ENCODE measurements at regions not wholly inside any gene's neighbourhood (a gene's known extent, or its start where the extent isn't known, plus 50 kb on each side); places are given as distances from the start of the nearest gene placed in this dataset.

DNA sequence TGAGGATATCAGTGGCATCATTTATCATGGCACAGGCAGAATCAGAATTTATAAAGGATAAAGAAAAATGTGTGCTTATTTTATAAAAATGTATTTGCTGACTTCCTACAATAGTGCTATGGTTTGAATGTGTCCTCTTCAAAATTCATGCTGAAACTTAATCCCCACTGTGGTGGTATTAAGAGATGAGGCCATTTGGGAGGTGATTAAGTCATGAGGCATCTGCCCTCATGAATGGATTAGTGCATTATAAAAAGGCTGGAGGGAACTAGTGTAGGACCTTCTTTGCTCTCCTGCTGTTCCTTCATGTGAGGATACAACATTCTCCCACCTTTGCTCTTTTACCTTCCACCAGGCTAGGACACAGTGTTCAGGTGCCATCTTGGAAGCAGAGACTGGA, 212.8 kb downstream of the RFC3 start:
- H3K27me3 Mint-ChIP-seq, result peaks cover 4% of the 10 kb centered on the region
- H3K4me3 ChIP-seq (ENCODE audit: control extremely low read depth in 1 of 5, extremely low read depth in 1 of 5, insufficient read depth in 1 of 5, low read depth in 2 of 5, low read length in 4 of 5), result no peak overlapping the region
- H3K9me3 Mint-ChIP-seq (ENCODE audit: insufficient read depth), result peaks cover 6% of the 10 kb centered on the region
- ATAC-seq (ENCODE audit: low read depth) (no peak), DNase-seq (no peak)
- H3K27ac Mint-ChIP-seq, result no peak overlapping the region
- no peak overlapping the region for H2AFZ ChIP-seq (ENCODE audit: insufficient read depth, low read depth, low read length, poor library complexity, severe bottlenecking)
- H3K27ac ChIP-seq (ENCODE audit: low read length in 2 of 2), result no peak overlapping the region
- H3K9ac ChIP-seq (ENCODE audit: low read length), result no peak overlapping the region
- H3K4me1 ChIP-seq (ENCODE audit: control insufficient read depth in 2 of 2, insufficient read depth in 2 of 2, low read length in 2 of 2), result no peaks in the 10 kb centered on the region
- ChIA-PET CTCF (no interaction called here), POLR2A (no interaction called here)
- peaks cover 0 to 2% (median 2%) of the 10 kb centered on the region in 3 donors for H3K9me3 ChIP-seq (ENCODE audit: control extremely low read depth in 1 of 3, control insufficient read depth in 2 of 3, insufficient read depth in 1 of 3, low read length in 2 of 3)
- H3K79me2 ChIP-seq (ENCODE audit: control insufficient read depth, insufficient read depth, low read length), result no peaks in the 10 kb centered on the region
- H4K20me1 ChIP-seq (ENCODE audit: control insufficient read depth, insufficient read depth, low read length, poor library complexity, severe bottlenecking), result no peaks in the 10 kb centered on the region
- no peaks in the 10 kb centered on the region for H3K4me1 Mint-ChIP-seq
- TF ChIP-seq EZH2 (IDR thresholded peaks at IDR 0.05; ENCODE audit: borderline replicate concordance, insufficient read depth, low read depth, low read length, poor library complexity, severe bottlenecking), result no peak
- TF ChIP-seq, protein P1, sequence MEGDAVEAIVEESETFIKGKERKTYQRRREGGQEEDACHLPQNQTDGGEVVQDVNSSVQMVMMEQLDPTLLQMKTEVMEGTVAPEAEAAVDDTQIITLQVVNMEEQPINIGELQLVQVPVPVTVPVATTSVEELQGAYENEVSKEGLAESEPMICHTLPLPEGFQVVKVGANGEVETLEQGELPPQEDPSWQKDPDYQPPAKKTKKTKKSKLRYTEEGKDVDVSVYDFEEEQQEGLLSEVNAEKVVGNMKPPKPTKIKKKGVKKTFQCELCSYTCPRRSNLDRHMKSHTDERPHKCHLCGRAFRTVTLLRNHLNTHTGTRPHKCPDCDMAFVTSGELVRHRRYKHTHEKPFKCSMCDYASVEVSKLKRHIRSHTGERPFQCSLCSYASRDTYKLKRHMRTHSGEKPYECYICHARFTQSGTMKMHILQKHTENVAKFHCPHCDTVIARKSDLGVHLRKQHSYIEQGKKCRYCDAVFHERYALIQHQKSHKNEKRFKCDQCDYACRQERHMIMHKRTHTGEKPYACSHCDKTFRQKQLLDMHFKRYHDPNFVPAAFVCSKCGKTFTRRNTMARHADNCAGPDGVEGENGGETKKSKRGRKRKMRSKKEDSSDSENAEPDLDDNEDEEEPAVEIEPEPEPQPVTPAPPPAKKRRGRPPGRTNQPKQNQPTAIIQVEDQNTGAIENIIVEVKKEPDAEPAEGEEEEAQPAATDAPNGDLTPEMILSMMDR (IDR thresholded peaks at IDR 0.05), result no peak
- no peak overlapping the region for H3K4me3 Mint-ChIP-seq
- intact Hi-C loops (cut with micrococcal nuclease), result no loop called here
- H3K27me3 ChIP-seq (replicated peaks in 1 of 4; ENCODE audit: control extremely low read depth in 1 of 4, control insufficient read depth in 3 of 4, insufficient read depth in 4 of 4, low read length in 3 of 4), result peaks cover 0 to 3% (median 0%) of the 10 kb centered on the region in 4 experiments
- H3K36me3 ChIP-seq (replicated peaks in 1 of 2; ENCODE audit: control extremely low read depth in 1 of 2, control insufficient read depth in 1 of 2, extremely low read depth in 1 of 2, insufficient read depth in 2 of 2, low read length in 1 of 2), result no peaks in the 10 kb centered on the region
- H3K4me2 ChIP-seq (replicated peaks; ENCODE audit: low read depth, low read length, poor library complexity, severe bottlenecking), result no peak overlapping the region

DNA sequence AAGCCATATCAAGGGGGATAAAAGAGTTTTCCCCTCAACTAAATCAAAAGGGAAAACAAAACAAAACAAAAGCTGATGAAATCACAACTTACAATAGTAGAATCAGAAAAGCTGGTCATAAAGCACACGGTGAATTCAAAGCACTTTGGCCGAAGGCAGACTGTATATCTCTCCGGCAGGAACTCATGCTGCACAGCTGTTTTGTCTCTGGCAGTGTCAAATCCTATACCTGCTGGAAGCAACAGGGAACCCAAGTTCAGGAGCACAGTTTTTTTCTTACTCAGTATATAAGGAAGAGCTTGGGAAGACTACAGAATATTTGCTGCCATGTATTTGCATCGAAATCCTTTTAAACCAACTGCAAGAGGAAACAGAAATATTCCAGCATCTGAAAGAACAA, 213.7 kb downstream of the RFC3 start:
- POLR2A ChIA-PET, result no interaction called here
- no peak overlapping the region for H3K27ac Mint-ChIP-seq

More for the DNA sequence above, 213.7 kb downstream of the RFC3 start:
- Histone ChIP-seq H3K9me3 (ENCODE audit: control extremely low read depth in 1 of 3, control insufficient read depth in 2 of 3, insufficient read depth in 1 of 3, low read length in 2 of 3) (peaks cover 0 to 2% (median 2%) of the 10 kb centered on the region in 3 donors), H3K79me2 (ENCODE audit: control insufficient read depth, insufficient read depth, low read length) (no peaks in the 10 kb centered on the region), H3K36me3 (replicated peaks in 1 of 2; ENCODE audit: control extremely low read depth in 1 of 2, control insufficient read depth in 1 of 2, extremely low read depth in 1 of 2, insufficient read depth in 2 of 2, low read length in 1 of 2) (no peaks in the 10 kb centered on the region), H3K4me1 (ENCODE audit: control insufficient read depth in 2 of 2, insufficient read depth in 2 of 2, low read length in 2 of 2) (no peaks in the 10 kb centered on the region), H3K9ac (ENCODE audit: low read length) (no peak overlapping the region), H3K4me3 (ENCODE audit: control extremely low read depth in 1 of 5, extremely low read depth in 1 of 5, insufficient read depth in 1 of 5, low read depth in 2 of 5, low read length in 4 of 5) (no peak overlapping the region), H3K27me3 (replicated peaks in 1 of 4; ENCODE audit: control extremely low read depth in 1 of 4, control insufficient read depth in 3 of 4, insufficient read depth in 4 of 4, low read length in 3 of 4) (peaks cover 0 to 3% (median 0%) of the 10 kb centered on the region in 4 experiments), H3K4me2 (replicated peaks; ENCODE audit: low read depth, low read length, poor library complexity, severe bottlenecking) (no peak overlapping the region), H4K20me1 (ENCODE audit: control insufficient read depth, insufficient read depth, low read length, poor library complexity, severe bottlenecking) (no peaks in the 10 kb centered on the region), H2AFZ (ENCODE audit: insufficient read depth, low read depth, low read length, poor library complexity, severe bottlenecking) (no peak overlapping the region), H3K27ac (ENCODE audit: low read length in 2 of 2) (no peak overlapping the region)
- Mint-ChIP-seq H3K9me3 (ENCODE audit: insufficient read depth) (peaks cover 6% of the 10 kb centered on the region), H3K4me1 (no peaks in the 10 kb centered on the region), H3K4me3 (no peak overlapping the region), H3K27me3 (peaks cover 4% of the 10 kb centered on the region)
- CTCF ChIA-PET, result no interaction called here
- DNase-seq (no peak), ATAC-seq (ENCODE audit: low read depth) (no peak)
- WGBS (ENCODE audit: insufficient coverage), result 94% methylated on average over 3 of the region's 4 CpGs
- TF ChIP-seq EZH2 (IDR thresholded peaks at IDR 0.05; ENCODE audit: borderline replicate concordance, insufficient read depth, low read depth, low read length, poor library complexity, severe bottlenecking), result no peak
- TF ChIP-seq, protein P1 (IDR thresholded peaks at IDR 0.05), result no peak
- intact Hi-C loops (cut with micrococcal nuclease), result no loop called here
